ENCODE measurements at regions not wholly inside any gene's neighbourhood (a gene's known extent, or its start where the extent isn't known, plus 50 kb on each side); places are given as distances from the start of the nearest gene placed in this dataset.

- TF ChIP-seq EZH2 (IDR thresholded peaks at IDR 0.05) (no peak), POLR2AphosphoS5 (IDR thresholded peaks at IDR 0.05; ENCODE audit: borderline replicate concordance, low read depth, low read length) (no peak), FOXP2 (optimal IDR thresholded peaks at IDR 0.05; ENCODE audit: control extremely low read depth, extremely low read length, insufficient read depth) (no peak)
These were observed 133.1 kb upstream of the IL15 start for GRCh38 chr4:141503260-141503659.

Measured in SK-N-MC (cell line).